GM18498 (cell line): ENCODE measurements at regions not wholly inside any gene's neighbourhood (a gene's known extent, or its start where the extent isn't known, plus 50 kb on each side); places are given as distances from the start of the nearest gene placed in this dataset.

Experiments
- ATAC-seq: cut with Tn5 transposase; IDR thresholded peaks from one replicate; pipeline ENCODE4 v1.9.1; 2021; ENCODE audit warnings: mild to moderate bottlenecking, moderate library complexity; ENCODE audit not compliant: unreplicated experiment

DNA sequence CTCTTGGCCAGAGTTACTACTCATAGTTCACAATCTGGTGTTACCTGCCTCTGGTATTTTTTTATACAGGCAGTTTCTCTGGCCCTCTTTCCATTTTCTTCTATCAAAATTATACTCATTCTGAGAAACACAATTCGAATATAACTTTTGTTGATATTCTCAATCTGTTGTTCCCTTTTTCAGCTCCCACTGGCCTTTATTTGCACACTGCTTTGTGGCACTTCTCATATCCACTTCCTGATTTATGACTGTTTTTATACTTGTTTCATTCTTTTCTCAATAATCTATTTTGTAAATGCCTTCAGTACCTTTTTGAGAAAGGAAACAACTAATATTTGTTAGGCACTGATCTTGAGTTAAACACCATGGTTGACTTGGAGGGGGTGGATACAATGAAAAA lies 93.8 kb upstream of the HDAC9 start:
- ATAC-seq = no peak

DNA sequence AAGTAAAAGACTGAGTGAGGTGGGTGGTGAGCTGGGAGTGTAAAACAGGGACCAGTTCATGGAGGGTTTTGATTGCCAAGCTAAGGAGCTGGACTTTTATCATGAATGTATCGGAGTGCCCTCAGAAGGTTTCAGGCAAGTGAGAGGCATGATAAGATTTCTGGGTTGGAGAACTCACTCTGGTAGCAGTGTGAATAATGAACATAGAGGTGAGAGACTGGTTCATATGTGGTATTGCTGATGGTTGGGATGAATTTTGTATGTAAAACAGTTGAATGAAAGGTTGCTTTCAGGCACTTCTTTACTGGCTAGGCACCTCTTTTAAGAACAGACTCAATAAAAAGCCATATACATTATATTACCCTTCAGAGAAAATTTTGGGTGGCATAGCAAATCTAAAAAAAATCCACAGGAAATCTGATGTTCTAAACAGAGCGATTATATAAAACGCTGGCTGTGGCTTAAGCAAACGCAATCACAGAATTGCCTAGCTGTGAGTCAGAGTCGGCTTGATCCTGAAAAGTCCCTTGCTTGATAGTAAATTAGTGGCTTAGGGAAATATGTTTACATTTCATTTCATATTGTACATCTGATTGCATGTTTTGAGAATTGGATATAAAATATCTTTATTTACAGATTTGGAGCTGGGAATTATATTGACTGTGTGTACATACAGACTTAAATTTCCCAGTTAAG lies 92.9 kb upstream of the HDAC9 start:
- ATAC-seq = no peak

DNA sequence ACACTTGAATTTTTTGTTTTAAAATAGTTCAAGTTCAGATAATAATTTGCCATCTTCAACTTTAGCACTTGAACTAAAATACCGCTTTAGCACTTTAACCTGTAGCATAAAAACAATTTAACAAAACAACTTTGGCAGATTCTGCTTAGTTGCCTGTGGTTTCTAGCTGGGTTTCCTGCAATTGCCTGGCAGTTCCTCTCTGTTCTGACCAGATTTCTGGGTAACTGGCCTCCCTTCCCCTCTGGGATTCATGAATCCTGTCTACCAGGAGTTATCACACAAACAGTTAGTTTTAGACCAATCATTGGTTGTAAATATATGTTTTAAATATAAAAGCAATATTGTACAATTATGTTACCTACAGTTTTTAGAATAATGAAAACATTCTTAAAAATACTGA lies 89.8 kb upstream of the HDAC9 start:
- ATAC-seq = no peak

DNA sequence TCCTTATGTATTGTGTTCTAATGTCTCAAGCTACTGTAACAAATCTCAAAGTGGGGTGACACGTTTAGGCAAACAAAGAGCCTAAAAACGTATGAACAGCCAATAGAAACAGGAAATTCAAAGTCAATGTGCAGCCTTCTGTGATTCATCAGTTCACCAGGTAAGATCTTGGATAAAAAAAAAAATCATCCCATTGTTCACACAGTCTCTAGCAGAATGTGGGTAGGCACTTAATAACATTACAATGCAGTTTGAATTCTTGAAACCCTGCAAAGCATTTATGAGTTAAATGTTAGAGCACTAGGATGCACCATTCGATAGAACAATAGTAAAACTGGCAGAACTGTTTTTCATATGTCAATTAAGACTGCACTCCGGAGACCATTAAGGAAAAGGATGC lies 88.2 kb upstream of the HDAC9 start:
- no peak for ATAC-seq

- no peak for ATAC-seq
Measured at GRCh38 chr7:18408461-18408860, 87.1 kb upstream of the HDAC9 start.

- ATAC-seq = no peak
Measured at GRCh38 chr7:18408868-18409267, 86.7 kb upstream of the HDAC9 start.

- no peak for ATAC-seq
Measured at GRCh38 chr7:18413447-18413846, 82.1 kb upstream of the HDAC9 start.

DNA sequence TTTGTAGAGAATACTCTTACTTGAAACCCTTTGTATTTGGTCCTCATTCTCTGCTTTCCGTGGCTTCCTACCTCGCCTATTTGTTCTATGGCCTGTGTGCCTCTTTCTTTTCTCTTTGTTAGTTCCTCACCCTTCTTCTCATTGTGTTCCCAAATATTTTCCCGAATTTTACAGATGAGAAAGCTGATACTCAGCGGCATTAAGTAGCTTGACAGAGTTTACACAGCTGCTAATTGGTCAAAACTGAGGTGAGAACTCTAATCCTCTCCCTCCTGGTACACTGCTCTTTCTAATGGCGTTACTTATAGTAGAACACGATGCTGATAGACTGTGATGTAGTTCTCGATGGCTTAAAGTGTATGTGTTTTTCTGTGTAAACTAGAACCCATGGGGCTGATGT lies 80.7 kb upstream of the HDAC9 start:
- no peak for ATAC-seq

GRCh38 chr7:18416988-18417387 lies 78.6 kb upstream of the HDAC9 start:
- ATAC-seq = no peak

GRCh38 chr7:18419456-18419855 lies 76.1 kb upstream of the HDAC9 start:
- ATAC-seq = no peak

DNA sequence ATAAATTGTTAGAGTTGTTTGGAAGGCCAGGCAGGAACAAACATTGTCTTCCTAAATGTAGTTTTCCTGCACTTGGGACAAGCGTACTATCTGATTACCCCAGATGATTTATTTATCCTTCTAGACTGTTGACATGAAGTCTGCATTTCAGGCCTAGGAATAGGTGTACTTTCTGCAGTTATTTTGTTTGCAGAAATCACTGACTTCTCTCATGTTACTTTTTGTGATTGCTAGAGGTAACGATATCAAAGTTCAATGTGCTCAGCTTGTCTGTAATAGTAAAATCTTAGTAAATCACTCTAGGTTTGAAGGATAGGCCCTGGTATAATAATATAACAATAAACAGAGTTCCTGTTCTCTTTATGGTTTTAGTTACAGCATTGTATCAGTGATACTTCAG lies 75.4 kb upstream of the HDAC9 start:
- no peak for ATAC-seq

- peak; percentile 52 for ATAC-seq
Measured at GRCh38 chr7:18420748-18421147, 74.8 kb upstream of the HDAC9 start.

GRCh38 chr7:18421297-18422002 lies 74.1 kb upstream of the HDAC9 start:
- ATAC-seq = peak; percentile 72

GRCh38 chr7:18425227-18425626 lies 70.3 kb upstream of the HDAC9 start:
- no peak for ATAC-seq

- ATAC-seq = no peak
Measured at GRCh38 chr7:18425838-18426445, 69.6 kb upstream of the HDAC9 start.

GRCh38 chr7:18426564-18427226 lies 68.9 kb upstream of the HDAC9 start:
- no peak for ATAC-seq

DNA sequence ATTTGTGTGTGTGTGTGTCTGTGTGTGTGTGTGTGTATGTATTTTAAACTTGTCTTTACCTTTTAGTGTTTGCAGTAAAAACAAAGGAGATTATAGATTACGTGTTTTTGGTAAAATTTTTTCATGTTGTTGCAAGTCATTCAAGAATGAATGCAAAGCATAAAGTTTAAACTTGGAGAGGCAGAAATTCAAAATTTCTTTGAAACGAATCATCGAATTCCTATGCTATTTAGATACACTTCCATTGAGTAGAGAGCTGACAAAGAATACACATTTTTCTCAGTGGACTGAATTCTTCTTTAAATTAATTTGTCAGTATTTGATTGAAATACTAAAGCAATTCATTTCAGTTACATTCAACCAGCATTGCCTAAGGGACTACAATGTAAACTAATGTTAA lies 66.0 kb upstream of the HDAC9 start:
- ATAC-seq = no peak

DNA sequence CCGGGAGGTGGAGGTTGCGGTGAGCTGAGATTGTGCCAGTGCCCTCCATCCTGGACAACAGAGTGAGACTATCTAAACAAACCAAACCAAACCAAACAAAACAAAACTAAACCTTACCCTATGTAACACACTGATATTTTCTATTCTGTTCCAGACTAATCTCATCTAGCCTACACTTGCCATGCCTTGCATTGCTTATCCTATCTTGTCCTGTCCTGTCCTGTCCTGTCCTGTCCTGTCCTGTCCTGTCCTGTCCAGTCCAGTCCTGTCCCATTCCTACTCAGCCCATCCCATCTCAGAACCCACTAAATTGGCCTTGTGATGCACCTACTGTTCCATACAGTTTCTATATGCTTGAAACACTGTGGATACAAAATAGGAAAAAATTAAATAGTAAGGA lies 64.7 kb upstream of the HDAC9 start:
- ATAC-seq = no peak

GRCh38 chr7:18434171-18434570 lies 61.4 kb upstream of the HDAC9 start:
- no peak for ATAC-seq

GRCh38 chr7:18437101-18437500 lies 58.4 kb upstream of the HDAC9 start:
- no peak for ATAC-seq

GRCh38 chr7:18440934-18441333 lies 54.6 kb upstream of the HDAC9 start:
- ATAC-seq = no peak

DNA sequence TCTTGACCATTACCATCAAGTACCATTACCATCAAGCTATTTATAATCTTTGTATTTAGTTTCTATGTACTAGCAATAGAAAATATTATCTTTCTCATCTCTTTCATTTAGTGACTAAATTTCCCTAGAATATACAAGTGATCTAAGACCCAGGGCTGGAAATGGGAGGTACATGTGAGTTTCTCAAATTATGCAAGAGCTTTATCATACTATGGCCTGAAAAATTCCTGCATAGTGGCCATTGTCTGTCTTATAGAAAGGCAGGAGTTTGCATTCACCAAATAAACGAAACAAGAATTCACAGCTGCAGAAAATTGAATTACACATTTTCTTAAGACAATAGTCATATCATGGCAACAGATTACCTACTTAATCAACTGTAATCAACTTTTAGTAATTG lies 50.7 kb upstream of the HDAC9 start:
- ATAC-seq = no peak
